Aorta (tissue), 5 donors: ENCODE measurements at regions not wholly inside any gene's neighbourhood (a gene's known extent, or its start where the extent isn't known, plus 50 kb on each side); places are given as distances from the start of the nearest gene placed in this dataset.

ENCODE experiments used
- ATAC-seq: fragments of 200-7000 bp; cut with Tn5 transposase; one replicate; pipeline ENCODE4 v1.9.1; 2022; ENCODE audit warnings: moderate library complexity; ENCODE audit not compliant: low FRiP score
- DNase-seq, 2 donors: peaks; one replicate each; pipeline ENCODE4 v3.0.0-alpha.2; 2020
- H3K27ac ChIP-seq, 2 donors: one replicate each; pipeline ENCODE4 v1.5.1; 2013; ENCODE audit warnings: low read length in 2 of 2, mild to moderate bottlenecking in 2 of 2, moderate library complexity in 2 of 2, control low read depth in 1 of 2, inconsistent platforms in 1 of 2, low read depth in 1 of 2
- H3K27me3 ChIP-seq, 2 donors: one replicate each; pipeline ENCODE4 v1.6.1; 2013; ENCODE audit warnings: control low read depth in 1 of 2, low read length in 1 of 2, mild to moderate bottlenecking in 1 of 2, moderate library complexity in 1 of 2; ENCODE audit not compliant: insufficient read depth in 2 of 2, control insufficient read depth in 1 of 2
- H3K36me3 ChIP-seq, 2 donors: one replicate each; pipeline ENCODE4 v1.6.1; 2013; ENCODE audit warnings: control low read depth in 1 of 2, low read length in 1 of 2, mild to moderate bottlenecking in 1 of 2; ENCODE audit not compliant: insufficient read depth in 2 of 2, control insufficient read depth in 1 of 2
- H3K4me1 ChIP-seq, 2 donors: one replicate each; pipeline ENCODE4 v1.6.1; 2013; ENCODE audit warnings: low read length in 2 of 2, control low read depth in 1 of 2, mild to moderate bottlenecking in 1 of 2, moderate library complexity in 1 of 2; ENCODE audit not compliant: insufficient read depth in 2 of 2, control insufficient read depth in 1 of 2
- H3K4me3 ChIP-seq, 2 donors: one replicate each; pipeline ENCODE4 v1.5.1; 2013; ENCODE audit warnings: low read length in 2 of 2, control low read depth in 1 of 2, mild to moderate bottlenecking in 1 of 2
- H3K9me3 ChIP-seq: one replicate; pipeline ENCODE4 v1.6.1; 2013; ENCODE audit warnings: mild to moderate bottlenecking, low read length; ENCODE audit not compliant: control insufficient read depth
- WGBS, 2 donors: extraction: QIAGEN DNeasy Blood & Tissue Kit; methylation state at CpG; one replicate each; pipeline ENCODE4 v1.1.7; 2013; 5-methylcytosine and 5-hydroxymethylcytosine counted together
- intact Hi-C, 2 donors: fragments of 100-400 bp; cut with DNase I; formaldehyde crosslinking; loops; one replicate each; pipeline versions ENCODE4 v1.14.2 to v1.15.0; 2022
- donor health status: healthy with polysubstance abuse.
- donor health status: Bipolar disorder and iron deficiency.
- donor health status: DM: no; HTN: no; CAD: no.
- donor health status: DM: no; HTN: no; CAD: no.
- donor health status: DM: yes; HTN: yes; CAD: no.

DNA sequence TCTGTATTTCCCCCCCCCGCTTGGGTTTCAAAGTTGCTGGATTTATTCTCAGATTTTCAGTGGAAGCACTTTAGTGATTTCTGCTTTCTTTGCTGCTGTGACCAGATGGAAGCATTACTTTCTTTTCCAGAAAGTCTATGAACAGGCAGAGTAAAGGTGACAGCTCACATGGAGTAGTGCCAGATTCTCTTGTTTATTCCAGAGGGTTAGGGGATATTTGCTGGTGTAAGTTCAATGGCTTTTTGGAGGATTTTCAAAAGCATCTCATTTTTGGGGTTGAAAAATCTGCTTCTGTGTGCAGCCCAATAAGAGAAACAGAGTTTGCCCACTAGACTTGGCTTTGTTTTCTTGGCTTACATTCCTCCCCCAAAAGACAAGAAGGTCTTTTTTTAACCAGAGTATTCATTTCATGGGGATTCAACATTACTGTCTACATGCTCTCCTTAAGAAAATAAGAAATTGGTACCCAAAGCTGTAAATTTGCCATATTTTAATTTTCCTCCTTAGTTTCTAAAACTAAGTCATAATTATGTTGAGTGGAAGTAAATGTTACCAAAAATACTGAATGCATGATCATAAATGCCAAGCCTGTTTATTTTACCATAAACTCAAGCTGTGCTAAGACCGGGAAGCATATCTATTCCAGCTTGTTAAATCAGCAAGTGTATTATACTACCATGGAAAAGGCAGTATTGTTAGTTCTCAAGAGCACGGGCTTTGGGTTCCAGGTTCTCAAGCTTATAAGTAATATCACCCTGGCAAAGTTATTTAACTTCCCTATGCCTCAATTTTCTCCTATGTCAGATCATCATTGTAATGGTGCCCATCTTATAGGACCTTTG, 557.2 kb downstream of the CPS1 start:
- 51 to 53% methylated on average over 3 of the region's 3 CpGs for WGBS, 2 donors
- intact Hi-C loops: no loop called here

DNA sequence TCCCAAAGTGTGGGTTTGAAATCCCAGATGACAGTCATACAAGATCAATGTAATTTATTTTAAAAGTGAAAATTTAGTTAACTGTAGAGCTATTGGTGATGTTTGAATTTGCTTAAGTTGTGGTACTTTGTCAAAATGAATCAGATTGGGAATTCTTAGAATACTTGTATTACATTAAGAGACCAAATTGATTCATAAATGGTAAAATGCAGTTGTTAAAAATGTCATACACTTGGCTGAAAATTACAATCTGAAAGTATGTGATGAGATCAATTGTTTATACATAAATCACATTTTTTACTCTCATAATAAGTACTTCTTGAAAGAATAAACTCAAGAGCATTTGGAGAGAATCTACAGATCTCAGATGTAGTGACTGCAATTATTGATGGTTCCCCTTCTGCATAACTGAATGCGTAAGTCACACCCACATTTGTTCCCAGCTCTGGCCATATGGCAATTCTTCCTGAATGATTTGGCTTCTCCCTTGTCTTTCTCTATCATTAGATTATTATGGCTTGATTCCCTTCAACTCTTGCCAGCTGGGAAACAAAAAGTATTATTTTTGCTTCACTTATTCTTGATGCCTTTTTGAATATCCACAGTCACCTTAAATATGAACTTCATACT, 558.5 kb downstream of the CPS1 start:
- ATAC-seq (no peak), DNase-seq (no peak)
- intact Hi-C loops: no loop called here
- Histone ChIP-seq H3K9me3 (no peaks in the 10 kb centered on the region), H3K4me1 (no peaks in the 10 kb centered on the region), H3K36me3 (no peaks in the 10 kb centered on the region), H3K4me3 (no peak overlapping the region), H3K27ac (no peak overlapping the region), H3K27me3 (no peaks in the 10 kb centered on the region)
- 48 to 52% methylated on average over 1 of the region's 1 CpG for WGBS, 2 donors

More for the DNA sequence above, 557.2 kb downstream of the CPS1 start:
- no peak for ATAC-seq
- H3K27me3 ChIP-seq: no peaks in the 10 kb centered on the region
- no peak for DNase-seq
- H3K36me3 ChIP-seq: no peaks in the 10 kb centered on the region
- no peaks in the 10 kb centered on the region for H3K9me3 ChIP-seq
- H3K27ac ChIP-seq: no peak overlapping the region
- H3K4me1 ChIP-seq: no peaks in the 10 kb centered on the region
- H3K4me3 ChIP-seq: no peak overlapping the region

DNA sequence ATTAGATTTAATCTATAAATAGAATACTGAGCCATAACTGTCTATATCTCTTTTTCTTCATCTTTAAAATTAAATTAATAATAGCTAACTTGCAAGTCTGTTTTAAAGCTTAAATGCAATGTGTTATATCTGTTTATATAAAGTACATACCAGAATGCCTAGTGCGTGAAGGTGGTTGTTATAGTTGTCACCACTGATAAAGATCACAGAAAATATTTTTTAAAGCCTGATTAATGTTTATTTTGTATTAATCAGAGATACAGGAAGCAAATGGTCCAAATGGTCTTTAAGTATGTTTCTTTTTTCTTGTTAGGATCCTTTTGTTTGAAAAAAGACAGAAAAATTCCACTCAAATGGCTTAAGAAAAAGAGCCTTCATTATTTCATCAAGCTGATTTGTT, 560.6 kb downstream of the CPS1 start:
- intact Hi-C loops: no loop called here
- no peak for ATAC-seq
- 39 to 53% methylated on average over 1 of the region's 1 CpG for WGBS, 2 donors

GRCh38 chr2:211126256-211126655, 569.9 kb downstream of the CPS1 start:
- no peak overlapping the region for H3K27ac ChIP-seq
- no peaks in the 10 kb centered on the region for H3K27me3 ChIP-seq
- intact Hi-C loops: no loop called here
- no peaks in the 10 kb centered on the region for H3K4me1 ChIP-seq
- ATAC-seq: no peak
- H3K36me3 ChIP-seq: no peaks in the 10 kb centered on the region
- no peak overlapping the region for H3K4me3 ChIP-seq
- no peaks in the 10 kb centered on the region for H3K9me3 ChIP-seq
- DNase-seq: no peak

More for the DNA sequence above, 560.6 kb downstream of the CPS1 start:
- DNase-seq: no peak
- H3K27ac ChIP-seq: no peak overlapping the region
- H3K27me3 ChIP-seq: no peaks in the 10 kb centered on the region
- no peaks in the 10 kb centered on the region for H3K36me3 ChIP-seq
- H3K9me3 ChIP-seq: no peaks in the 10 kb centered on the region
- no peaks in the 10 kb centered on the region for H3K4me1 ChIP-seq
- no peak overlapping the region for H3K4me3 ChIP-seq

DNA sequence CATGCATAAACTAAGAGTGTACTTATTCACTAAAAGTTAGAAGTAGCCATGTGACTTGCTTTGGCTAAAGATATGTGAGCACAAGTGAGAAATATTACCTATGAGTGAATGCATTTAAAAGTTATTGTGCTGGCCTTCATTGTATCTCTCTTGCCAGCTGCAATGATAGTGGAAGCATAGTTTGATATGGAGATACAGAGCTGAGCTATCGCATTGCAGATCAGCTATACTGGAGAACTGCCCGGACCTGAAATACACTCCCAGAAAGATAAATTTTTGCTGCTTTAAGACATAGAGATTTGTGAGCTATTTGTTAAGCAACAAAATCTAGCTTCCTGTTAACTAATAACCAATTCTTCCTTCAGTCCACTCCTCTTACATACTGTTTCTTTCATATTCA, 571.1 kb downstream of the CPS1 start:
- 72 to 78% methylated on average over 2 of the region's 2 CpGs for WGBS, 2 donors
- ATAC-seq (no peak), DNase-seq (no peak)
- H3K4me3 ChIP-seq: no peak overlapping the region
- H3K27ac ChIP-seq: no peak overlapping the region
- H3K4me1 ChIP-seq: no peaks in the 10 kb centered on the region
- no peaks in the 10 kb centered on the region for H3K9me3 ChIP-seq
- no peaks in the 10 kb centered on the region for H3K27me3 ChIP-seq
- H3K36me3 ChIP-seq: no peaks in the 10 kb centered on the region
- intact Hi-C loops: no loop called here

DNA sequence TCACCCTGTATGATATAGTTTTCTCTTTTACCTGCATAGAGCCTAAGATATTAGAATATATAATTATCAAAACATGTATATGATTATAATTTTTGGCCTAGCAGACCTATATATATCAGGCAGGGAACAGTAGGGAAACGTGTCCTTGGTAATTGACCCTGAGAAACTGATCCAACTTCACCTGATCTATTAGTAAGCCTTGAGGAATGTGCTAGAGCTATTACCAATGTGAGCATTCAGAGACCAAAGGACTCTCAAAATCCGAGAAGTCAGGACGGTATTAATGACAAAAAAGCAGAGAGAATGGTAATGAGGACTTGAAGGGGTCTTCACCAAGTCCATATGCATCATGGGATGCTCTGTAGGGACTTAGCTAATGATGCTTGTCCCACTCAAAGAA, 571.9 kb downstream of the CPS1 start:
- ATAC-seq: no peak
- WGBS, 2 donors: 66 to 75% methylated on average over 3 of the region's 3 CpGs

DNA sequence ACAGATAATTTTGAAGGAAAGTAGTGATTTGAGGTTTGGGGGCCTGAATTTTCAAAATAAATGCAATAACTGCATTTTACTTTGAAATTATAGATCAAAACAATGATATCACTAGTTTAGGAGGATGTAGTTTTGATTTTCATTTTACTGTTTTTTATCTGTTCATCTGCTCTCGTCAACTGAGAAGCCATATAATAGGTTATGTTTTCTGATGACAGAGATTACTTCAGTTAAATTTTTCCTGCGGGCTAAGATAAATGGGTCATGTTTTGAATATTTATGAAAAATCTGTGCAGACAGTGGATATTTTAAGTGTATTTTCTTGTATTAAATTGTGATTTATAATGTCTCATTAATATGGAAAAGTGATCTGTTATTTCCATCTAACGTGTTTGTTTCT, 573.4 kb downstream of the CPS1 start:
- 49 to 57% methylated on average over 3 of the region's 3 CpGs for WGBS, 2 donors
- H3K27ac ChIP-seq: no peak overlapping the region
- no peak overlapping the region for H3K4me3 ChIP-seq
- ATAC-seq (no peak), DNase-seq (no peak)
- no peaks in the 10 kb centered on the region for H3K4me1 ChIP-seq
- intact Hi-C loops: no loop called here
- no peaks in the 10 kb centered on the region for H3K9me3 ChIP-seq
- H3K27me3 ChIP-seq: no peaks in the 10 kb centered on the region
- no peaks in the 10 kb centered on the region for H3K36me3 ChIP-seq

More for the DNA sequence above, 571.9 kb downstream of the CPS1 start:
- Histone ChIP-seq H3K4me3 (no peak overlapping the region), H3K4me1 (no peaks in the 10 kb centered on the region), H3K36me3 (no peaks in the 10 kb centered on the region), H3K9me3 (no peaks in the 10 kb centered on the region), H3K27me3 (no peaks in the 10 kb centered on the region), H3K27ac (no peak overlapping the region)
- no peak for DNase-seq
- intact Hi-C loops: no loop called here

GRCh38 chr2:211132046-211132445, 575.6 kb downstream of the CPS1 start:
- no peaks in the 10 kb centered on the region for H3K27me3 ChIP-seq
- no peak for ATAC-seq
- no peaks in the 10 kb centered on the region for H3K4me1 ChIP-seq
- no peak for DNase-seq
- WGBS, 2 donors: 71 to 80% methylated on average over 2 of the region's 2 CpGs
- H3K9me3 ChIP-seq: no peaks in the 10 kb centered on the region
- H3K36me3 ChIP-seq: no peaks in the 10 kb centered on the region
- no peak overlapping the region for H3K4me3 ChIP-seq
- H3K27ac ChIP-seq: no peak overlapping the region
- intact Hi-C loops: no loop called here

DNA sequence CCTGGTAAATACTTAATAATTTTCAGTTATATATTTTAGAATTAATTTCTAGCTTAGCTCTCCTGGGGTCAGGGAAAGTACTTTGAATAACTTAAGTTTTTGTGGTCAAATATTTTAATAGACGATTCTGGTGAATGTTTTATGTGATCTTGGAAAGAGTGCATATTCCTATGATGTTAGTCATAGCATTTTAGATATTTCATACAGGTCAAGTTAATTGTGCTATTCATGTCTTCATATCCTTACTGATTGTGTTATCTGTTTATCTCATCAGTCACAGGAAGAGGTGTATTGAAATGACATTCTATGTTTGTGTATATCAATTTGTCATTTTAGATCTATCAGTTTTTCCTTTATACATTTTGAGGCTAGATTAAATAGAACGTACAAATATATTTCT, 576.2 kb downstream of the CPS1 start:
- Histone ChIP-seq H3K36me3 (no peaks in the 10 kb centered on the region), H3K27ac (no peak overlapping the region), H3K4me3 (no peak overlapping the region), H3K9me3 (no peaks in the 10 kb centered on the region), H3K27me3 (no peaks in the 10 kb centered on the region), H3K4me1 (no peaks in the 10 kb centered on the region)
- ATAC-seq (no peak), DNase-seq (no peak)
- intact Hi-C loops: no loop called here
- WGBS, 2 donors: 14 to 18% methylated on average over 2 of the region's 2 CpGs
